SK-N-SH (cell line): ENCODE measurements at regions not wholly inside any gene's neighbourhood (a gene's known extent, or its start where the extent isn't known, plus 50 kb on each side); places are given as distances from the start of the nearest gene placed in this dataset.

Experiments used
- CTCF ChIA-PET: fragments of 300-600, 350-600 bp; formaldehyde crosslinking; extraction: SDS; loops from one replicate; lab custom pipeline; 2021; lab: Yijun Ruan, JAX
- POLR2A ChIA-PET: fragments of 350-600 bp; sonication (Branson Sonifier 250); formaldehyde crosslinking; extraction: SDS; loops from one replicate; lab custom pipeline; 2020; ENCODE audit warnings: antibody characterized with exemption, inconsistent platforms; lab: Yijun Ruan, JAX
- DNase-seq: peaks from one replicate; pipeline ENCODE4 v3.0.0; 2012
- H2AFZ ChIP-seq: fragments of 200-600 bp; sonication (generic); 2 replicates; pipeline ENCODE4 v1.8.1; 2016; ENCODE audit warnings: antibody characterized with exemption, mild to moderate bottlenecking, low read depth
- H3F3A ChIP-seq: fragments of 200-600 bp; sonication (generic); replicated peaks from 2 replicates; pipeline ENCODE3; 2016; ENCODE audit warnings: antibody characterized with exemption, mild to moderate bottlenecking; ENCODE audit not compliant: insufficient read depth
- H3K27ac ChIP-seq, 2 experiments: fragments of 200-500 bp in 1 of 2; fragments of 200-600 bp in 1 of 2; sonication (Bioruptor generic) in 1 of 2; sonication (generic), shearing (Covaris generic) in 1 of 2; 2 replicates each; pipeline versions ENCODE4 v1.5.1 to v1.6.1; 2014 to 2016; ENCODE audit warnings: low read depth in 2 of 2, inconsistent platforms in 1 of 2, low read length in 1 of 2, mild to moderate bottlenecking in 1 of 2, mixed read lengths in 1 of 2
- H3K27me3 ChIP-seq: fragments of 200-600 bp; sonication (generic), shearing (Covaris generic); 2 replicates; pipeline ENCODE4 v1.6.1; 2016; ENCODE audit warnings: mixed run types; ENCODE audit not compliant: insufficient read depth
- H3K36me3 ChIP-seq, 2 experiments: fragments of 200-500 bp in 1 of 2; fragments of 200-600 bp in 1 of 2; sonication (Bioruptor generic) in 1 of 2; sonication (generic) in 1 of 2; replicated peaks in 1 of 2; 2 replicates each; pipeline versions ENCODE3 to v1.5.1; 2014 to 2016; ENCODE audit warnings: low read length in 1 of 2, mild to moderate bottlenecking in 1 of 2; ENCODE audit not compliant: insufficient read depth in 2 of 2, control insufficient read depth in 1 of 2
- H3K4me1 ChIP-seq, 2 experiments: fragments of 200-500 bp in 1 of 2; fragments of 200-600 bp in 1 of 2; sonication (Bioruptor generic) in 1 of 2; sonication (generic), shearing (Covaris generic) in 1 of 2; 2 replicates each; pipeline versions ENCODE4 v1.5.1 to v1.6.1; 2014 to 2016; ENCODE audit warnings: low read depth in 1 of 2, low read length in 1 of 2, mixed run types in 1 of 2; ENCODE audit not compliant: insufficient read depth in 2 of 2, control insufficient read depth in 1 of 2
- H3K4me2 ChIP-seq: fragments of 200-600 bp; sonication (generic), shearing (Covaris generic); 2 replicates; pipeline ENCODE4 v1.6.1; 2017; ENCODE audit warnings: mixed run types
- H3K4me3 ChIP-seq, 2 experiments: fragments of 200-500 bp in 1 of 2; fragments of 200-600 bp in 1 of 2; sonication (Bioruptor generic) in 1 of 2; sonication (generic), shearing (Covaris generic) in 1 of 2; 2 replicates each; pipeline versions ENCODE4 v1.5.1 to v1.8.1; 2014 to 2016; ENCODE audit warnings: low read depth in 2 of 2, inconsistent platforms in 1 of 2, low read length in 1 of 2, mild to moderate bottlenecking in 1 of 2, mixed read lengths in 1 of 2, moderate library complexity in 1 of 2
- H3K79me2 ChIP-seq: fragments of 200-600 bp; sonication (generic); 2 replicates; pipeline ENCODE4 v1.8.1; 2017; ENCODE audit warnings: mild to moderate bottlenecking; ENCODE audit not compliant: insufficient read depth
- H3K9ac ChIP-seq: fragments of 200-600 bp; sonication (generic); 2 replicates; pipeline ENCODE4 v1.6.1; 2017; ENCODE audit warnings: mixed run types
- H3K9me2 ChIP-seq: fragments of 200-600 bp; sonication (generic); 2 replicates; pipeline ENCODE4 v1.6.1; 2017; ENCODE audit warnings: mixed run types
- H3K9me3 ChIP-seq: fragments of 200-600 bp; sonication (generic); 2 replicates; pipeline ENCODE4 v1.6.1; 2017; ENCODE audit warnings: mixed run types, mild to moderate bottlenecking, moderate library complexity
- H4K20me1 ChIP-seq: fragments of 200-600 bp; sonication (generic); 2 replicates; pipeline ENCODE4 v1.6.1; 2017; ENCODE audit warnings: mild to moderate bottlenecking, mixed run types; ENCODE audit not compliant: insufficient read depth
- GATA2 ChIP-seq: sonication (generic); formaldehyde crosslinking; IDR thresholded peaks from 2 replicates; pipeline ENCODE4 v1.5.0; 2020; ENCODE audit warnings: mild to moderate bottlenecking, missing genetic modification reagents
- MEF2A ChIP-seq: IDR thresholded peaks from 2 replicates; pipeline ENCODE4 v1.4.0; 2012; ENCODE audit warnings: low read depth, borderline replicate concordance
- NRF1 ChIP-seq: IDR thresholded peaks from 2 replicates; pipeline ENCODE4 v1.6.1; 2012; ENCODE audit warnings: low read depth, mild to moderate bottlenecking, low read length
- POLR2AphosphoS5 ChIP-seq: IDR thresholded peaks from 2 replicates; pipeline ENCODE4 v1.6.1; 2012; ENCODE audit warnings: low read depth, low read length
- REST ChIP-seq: IDR thresholded peaks from 2 replicates; pipeline ENCODE4 v1.6.1; 2012; ENCODE audit warnings: mild to moderate bottlenecking, low read depth, low read length, moderate library complexity
- SIN3A ChIP-seq: IDR thresholded peaks from 2 replicates; pipeline ENCODE4 v1.6.1; 2012; ENCODE audit warnings: low read depth, mild to moderate bottlenecking, low read length, moderate library complexity, borderline replicate concordance
- TCF12 ChIP-seq: IDR thresholded peaks from 2 replicates; pipeline ENCODE4 v1.4.0; 2012
- YY1 ChIP-seq: IDR thresholded peaks from 2 replicates; pipeline ENCODE4 v1.4.0; 2012; ENCODE audit warnings: low read depth, mild to moderate bottlenecking
- WGBS: methylation state at CpG from one replicate; pipeline ENCODE4 v1.1.6; 2017; ENCODE audit warnings: low lambda C conversion rate; 5-methylcytosine and 5-hydroxymethylcytosine counted together
- TF ChIP-seq, protein P1 (sequence below): IDR thresholded peaks from 2 replicates; pipeline ENCODE4 v1.4.0; 2012; ENCODE audit warnings: low read depth

- TF ChIP-seq REST (no peak), POLR2AphosphoS5 (no peak), MEF2A (no peak), SIN3A (no peak), TCF12 (peak; percentile 54), GATA2 (no peak), NRF1 (no peak), YY1 (no peak)
- TF ChIP-seq, protein P1, sequence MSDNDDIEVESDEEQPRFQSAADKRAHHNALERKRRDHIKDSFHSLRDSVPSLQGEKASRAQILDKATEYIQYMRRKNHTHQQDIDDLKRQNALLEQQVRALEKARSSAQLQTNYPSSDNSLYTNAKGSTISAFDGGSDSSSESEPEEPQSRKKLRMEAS = peak; percentile 45; the same call in 1 of the 2 replicates
These were observed 76.7 kb upstream of the BLID start (continued) for GRCh38 chr11:122192634-122193255.

DNA sequence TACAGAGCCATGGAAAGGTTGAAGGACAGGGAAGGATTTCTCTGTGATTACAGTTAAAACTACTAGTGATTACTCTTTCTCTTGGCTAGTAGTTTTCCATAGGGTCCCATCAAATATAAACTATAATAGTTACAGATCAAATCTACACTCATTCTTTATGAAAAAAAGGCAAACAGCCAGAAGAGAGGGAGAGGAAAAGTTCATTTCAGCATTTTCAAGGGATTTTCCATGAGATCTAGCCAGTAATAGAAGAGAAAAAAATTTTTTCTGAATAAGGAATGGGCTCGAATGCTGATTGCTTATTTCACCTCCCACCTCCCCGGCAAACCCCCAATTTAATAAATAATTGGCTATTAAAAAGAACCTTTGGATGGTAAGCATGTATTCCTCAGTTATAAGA is 74.8 kb upstream of the BLID start:
- DNase-seq = no peak
- WGBS = 93% methylated on average over 2 of the region's 2 CpGs
- H3K9me3 ChIP-seq = no peaks in the 10 kb centered on the region; the same call in 1 of the 2 replicates
- H3K9ac ChIP-seq = no peak overlapping the region
- H3K36me3 ChIP-seq = peaks cover 0 to 16% of the 10 kb centered on the region in 2 experiments
- ChIA-PET POLR2A (no interaction called here), CTCF (interaction anchor here (0.6 kb wide), 1 partner anchor 575 kb away, joined by 3 read pairs; no protein-coding TSS in a partner anchor)
- no peaks in the 10 kb centered on the region for H3K9me2 ChIP-seq
- H3K27me3 ChIP-seq = no peaks in the 10 kb centered on the region
- TF ChIP-seq TCF12 (no peak), POLR2AphosphoS5 (no peak), REST (no peak)
- TF ChIP-seq, protein P1 = no peak
- H3K79me2 ChIP-seq = peaks cover 83% of the 10 kb centered on the region
- peak overlapping the region in 1 of 2 experiments; percentile 99; a peak in 2 of 4 replicates for H3K27ac ChIP-seq
- H2AFZ ChIP-seq = no peak overlapping the region
- H3K4me2 ChIP-seq = 0 out of 2 replicates have a peak overlapping the region, but pooled peaks have one; percentile 4
- peaks cover 0 to 49% of the 10 kb centered on the region in 2 experiments for H3K4me1 ChIP-seq
- peaks cover 78% of the 10 kb centered on the region for H3F3A ChIP-seq
- H3K4me3 ChIP-seq = no peak overlapping the region
- H4K20me1 ChIP-seq = no peaks in the 10 kb centered on the region
